OCI-LY3 (cell line): ENCODE measurements at regions not wholly inside any gene's neighbourhood (a gene's known extent, or its start where the extent isn't known, plus 50 kb on each side); places are given as distances from the start of the nearest gene placed in this dataset.

ENCODE experiments used
- H2AFZ ChIP-seq: fragments of 200-600, 300-600 bp; shearing (Covaris generic); 2 replicates; pipeline ENCODE4 v1.6.0; 2014; ENCODE audit warnings: antibody characterized with exemption, low read depth, low read length
- H3K27ac ChIP-seq: fragments of 200-600, 300-600 bp; sonication (generic); 2 replicates; pipeline ENCODE4 v1.5.1; 2014; ENCODE audit warnings: mild to moderate bottlenecking, low read length, moderate library complexity, mixed read lengths
- H3K27me3 ChIP-seq: fragments of 200-600, 300-600 bp; sonication (generic); 2 replicates; pipeline ENCODE4 v1.6.1; 2014; ENCODE audit warnings: low read depth, low read length, mixed read lengths
- H3K36me3 ChIP-seq: fragments of 200-600, 300-600 bp; sonication (generic); replicated peaks from 2 replicates; pipeline ENCODE3; 2014; ENCODE audit warnings: low read depth, low read length, mixed read lengths
- H3K4me1 ChIP-seq: fragments of 300-600, 200-600 bp; sonication (generic); 2 replicates; pipeline ENCODE4 v1.6.1; 2014; ENCODE audit warnings: low read length, mixed read lengths
- H3K4me2 ChIP-seq: fragments of 200-600, 300-600 bp; sonication (generic); 2 replicates; pipeline ENCODE4 v1.6.1; 2014; ENCODE audit warnings: low read length, mixed read lengths
- H3K4me3 ChIP-seq: fragments of 300-600, 200-600 bp; sonication (generic); 2 replicates; pipeline ENCODE4 v1.5.1; 2014; ENCODE audit warnings: antibody characterized with exemption, mild to moderate bottlenecking, low read length, moderate library complexity
- H3K79me2 ChIP-seq: fragments of 300-600, 200-600 bp; shearing (Covaris generic); 2 replicates; pipeline ENCODE4 v1.6.1; 2014; ENCODE audit warnings: mild to moderate bottlenecking, low read length, mixed read lengths
- H3K9ac ChIP-seq: fragments of 300-600, 200-600 bp; shearing (Covaris generic); 2 replicates; pipeline ENCODE4 v1.6.0; 2014; ENCODE audit warnings: mild to moderate bottlenecking, low read length, moderate library complexity
- H3K9me3 ChIP-seq: fragments of 200-600, 300-600 bp; shearing (Covaris generic); 2 replicates; pipeline ENCODE4 v1.6.1; 2014; ENCODE audit warnings: low read length, mixed read lengths; ENCODE audit not compliant: insufficient read depth
- H4K20me1 ChIP-seq: fragments of 200-600, 300-600 bp; sonication (generic); 2 replicates; pipeline ENCODE4 v1.6.1; 2016; ENCODE audit warnings: low read length, mixed read lengths; ENCODE audit not compliant: insufficient read depth
- EZH2phosphoT487 ChIP-seq: fragments of 200-600 bp; shearing (Covaris generic); IDR thresholded peaks from 2 replicates; pipeline ENCODE4 v1.6.1; 2018; ENCODE audit warnings: antibody characterized with exemption, mixed run types, low read depth
- TF ChIP-seq, protein P1 (sequence below): fragments of 200-600, 300-600 bp; sonication (generic); IDR thresholded peaks from 2 replicates; pipeline ENCODE4 v1.5.1; 2014; ENCODE audit warnings: antibody characterized with exemption, low read length, low read depth

DNA sequence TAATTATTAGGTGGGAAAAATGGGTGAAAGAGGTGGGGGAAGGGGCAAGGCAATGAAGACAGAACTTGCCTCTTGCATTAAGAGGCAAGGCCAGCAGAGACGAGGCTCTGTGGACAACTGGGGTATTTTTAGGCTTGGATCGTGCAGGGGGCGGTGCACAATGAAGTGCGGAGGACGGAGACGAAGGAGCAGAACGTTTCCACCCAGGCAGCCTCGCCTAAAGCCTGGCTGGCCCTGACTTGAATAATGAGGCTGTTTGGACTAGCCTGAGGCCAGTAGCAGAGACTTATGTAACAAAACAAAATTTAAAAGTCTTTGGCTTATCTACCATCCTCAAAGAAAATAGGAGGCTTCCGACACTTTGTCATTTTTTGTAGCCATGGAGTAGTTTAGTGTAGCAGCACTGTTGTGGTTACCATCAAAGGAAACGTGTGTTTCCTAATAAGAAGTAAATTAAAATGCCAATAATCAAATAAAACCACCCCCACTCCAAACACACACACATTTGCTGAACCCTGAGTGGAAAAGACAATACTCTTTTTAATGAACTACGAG lies 370.0 kb upstream of the CNR1 start:
- H3K79me2 ChIP-seq, result no peaks in the 10 kb centered on the region
- no peak overlapping the region for H3K4me2 ChIP-seq
- H4K20me1 ChIP-seq, result no peaks in the 10 kb centered on the region
- no peak overlapping the region for H3K9ac ChIP-seq
- no peak overlapping the region for H3K4me3 ChIP-seq
- no peaks in the 10 kb centered on the region for H3K9me3 ChIP-seq
- H3K27me3 ChIP-seq, result no peaks in the 10 kb centered on the region
- no peaks in the 10 kb centered on the region for H3K4me1 ChIP-seq
- TF ChIP-seq EZH2phosphoT487, result no peak
- TF ChIP-seq, protein P1, sequence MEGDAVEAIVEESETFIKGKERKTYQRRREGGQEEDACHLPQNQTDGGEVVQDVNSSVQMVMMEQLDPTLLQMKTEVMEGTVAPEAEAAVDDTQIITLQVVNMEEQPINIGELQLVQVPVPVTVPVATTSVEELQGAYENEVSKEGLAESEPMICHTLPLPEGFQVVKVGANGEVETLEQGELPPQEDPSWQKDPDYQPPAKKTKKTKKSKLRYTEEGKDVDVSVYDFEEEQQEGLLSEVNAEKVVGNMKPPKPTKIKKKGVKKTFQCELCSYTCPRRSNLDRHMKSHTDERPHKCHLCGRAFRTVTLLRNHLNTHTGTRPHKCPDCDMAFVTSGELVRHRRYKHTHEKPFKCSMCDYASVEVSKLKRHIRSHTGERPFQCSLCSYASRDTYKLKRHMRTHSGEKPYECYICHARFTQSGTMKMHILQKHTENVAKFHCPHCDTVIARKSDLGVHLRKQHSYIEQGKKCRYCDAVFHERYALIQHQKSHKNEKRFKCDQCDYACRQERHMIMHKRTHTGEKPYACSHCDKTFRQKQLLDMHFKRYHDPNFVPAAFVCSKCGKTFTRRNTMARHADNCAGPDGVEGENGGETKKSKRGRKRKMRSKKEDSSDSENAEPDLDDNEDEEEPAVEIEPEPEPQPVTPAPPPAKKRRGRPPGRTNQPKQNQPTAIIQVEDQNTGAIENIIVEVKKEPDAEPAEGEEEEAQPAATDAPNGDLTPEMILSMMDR, result no peak
- H2AFZ ChIP-seq, result no peak overlapping the region
- H3K36me3 ChIP-seq, result no peaks in the 10 kb centered on the region
- no peak overlapping the region for H3K27ac ChIP-seq

GRCh38 chr6:88535306-88535705 lies 369.2 kb upstream of the CNR1 start:
- H3K9me3 ChIP-seq, result no peaks in the 10 kb centered on the region
- no peaks in the 10 kb centered on the region for H3K79me2 ChIP-seq
- H3K9ac ChIP-seq, result no peak overlapping the region
- no peak overlapping the region for H3K4me2 ChIP-seq
- H2AFZ ChIP-seq, result no peak overlapping the region
- H4K20me1 ChIP-seq, result no peaks in the 10 kb centered on the region
- H3K4me1 ChIP-seq, result no peaks in the 10 kb centered on the region
- TF ChIP-seq EZH2phosphoT487, result no peak
- TF ChIP-seq, protein P1, result no peak
- H3K27me3 ChIP-seq, result no peaks in the 10 kb centered on the region
- H3K27ac ChIP-seq, result no peak overlapping the region
- no peaks in the 10 kb centered on the region for H3K36me3 ChIP-seq
- H3K4me3 ChIP-seq, result no peak overlapping the region

GRCh38 chr6:88532241-88532860 lies 366.2 kb upstream of the CNR1 start:
- no peaks in the 10 kb centered on the region for H4K20me1 ChIP-seq
- H2AFZ ChIP-seq, result no peak overlapping the region
- no peaks in the 10 kb centered on the region for H3K9me3 ChIP-seq
- H3K27me3 ChIP-seq, result no peaks in the 10 kb centered on the region
- no peak overlapping the region for H3K9ac ChIP-seq
- no peak overlapping the region for H3K27ac ChIP-seq
- TF ChIP-seq, protein P1, result no peak
- TF ChIP-seq EZH2phosphoT487, result no peak
- no peak overlapping the region for H3K4me3 ChIP-seq
- no peaks in the 10 kb centered on the region for H3K79me2 ChIP-seq
- H3K36me3 ChIP-seq, result no peaks in the 10 kb centered on the region
- H3K4me2 ChIP-seq, result no peak overlapping the region
- H3K4me1 ChIP-seq, result no peaks in the 10 kb centered on the region

- no peaks in the 10 kb centered on the region for H4K20me1 ChIP-seq
- H3K27me3 ChIP-seq, result no peaks in the 10 kb centered on the region
- H3K9ac ChIP-seq, result no peak overlapping the region
- H3K4me2 ChIP-seq, result no peak overlapping the region
- H3K79me2 ChIP-seq, result no peaks in the 10 kb centered on the region
- H2AFZ ChIP-seq, result no peak overlapping the region
- no peak overlapping the region for H3K4me3 ChIP-seq
- H3K4me1 ChIP-seq, result no peaks in the 10 kb centered on the region
- no peak overlapping the region for H3K27ac ChIP-seq
- TF ChIP-seq, protein P1, result no peak
- no peak for TF ChIP-seq EZH2phosphoT487
- H3K36me3 ChIP-seq, result no peaks in the 10 kb centered on the region
- H3K9me3 ChIP-seq, result no peaks in the 10 kb centered on the region
Observed at GRCh38 chr6:88529726-88530125, 363.6 kb upstream of the CNR1 start.
